GM19351 (cell line): ENCODE measurements at regions not wholly inside any gene's neighbourhood (a gene's known extent, or its start where the extent isn't known, plus 50 kb on each side); places are given as distances from the start of the nearest gene placed in this dataset.
A peak's percentile ranks its signal among the peaks of the same experiment; 100 is the strongest.

Source experiments
- ATAC-seq: cut with Tn5 transposase; IDR thresholded peaks from one replicate; pipeline ENCODE4 v1.9.1; 2021; ENCODE audit warnings: mild to moderate bottlenecking, moderate library complexity; ENCODE audit not compliant: unreplicated experiment

DNA sequence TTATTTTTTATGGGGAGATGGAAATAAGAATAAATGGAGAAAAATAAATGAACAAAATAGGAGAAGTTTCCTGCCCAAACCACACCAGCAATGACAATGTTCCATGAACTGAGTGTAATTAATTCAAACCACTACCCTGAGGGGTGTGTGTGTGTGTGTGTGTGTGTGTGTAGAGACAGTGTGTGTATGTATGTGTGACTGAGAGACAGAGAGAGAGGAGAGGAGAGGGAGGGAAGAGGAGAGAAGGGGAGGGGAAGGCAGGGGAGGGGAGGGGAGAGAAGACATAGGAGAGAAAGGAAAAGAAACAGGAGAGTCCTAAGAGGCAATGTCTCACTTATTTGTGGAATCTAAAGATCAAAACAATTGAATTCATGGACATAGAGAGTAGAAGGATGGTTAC lies 65.0 kb upstream of the POU2AF1 start:
- ATAC-seq = no peak

DNA sequence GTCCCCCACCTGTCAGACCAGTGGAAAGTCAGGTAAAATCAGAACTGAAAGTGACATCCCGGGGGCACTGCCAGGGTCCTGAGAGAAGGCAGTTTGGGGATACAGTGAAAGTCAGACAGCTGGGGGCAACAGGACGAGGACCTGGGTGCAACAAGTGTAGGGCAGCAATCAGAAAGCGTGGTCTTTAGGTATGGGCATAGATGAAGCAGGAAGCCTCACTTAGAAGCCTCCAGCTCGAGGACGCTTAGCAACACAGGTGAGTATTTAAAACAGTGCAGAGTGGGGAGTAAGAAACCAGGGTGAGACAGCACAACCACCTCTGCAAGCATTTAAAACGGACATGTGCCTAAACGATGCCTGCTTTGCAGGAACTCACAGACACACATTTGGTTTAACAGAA lies 64.6 kb upstream of the POU2AF1 start:
- no peak for ATAC-seq

DNA sequence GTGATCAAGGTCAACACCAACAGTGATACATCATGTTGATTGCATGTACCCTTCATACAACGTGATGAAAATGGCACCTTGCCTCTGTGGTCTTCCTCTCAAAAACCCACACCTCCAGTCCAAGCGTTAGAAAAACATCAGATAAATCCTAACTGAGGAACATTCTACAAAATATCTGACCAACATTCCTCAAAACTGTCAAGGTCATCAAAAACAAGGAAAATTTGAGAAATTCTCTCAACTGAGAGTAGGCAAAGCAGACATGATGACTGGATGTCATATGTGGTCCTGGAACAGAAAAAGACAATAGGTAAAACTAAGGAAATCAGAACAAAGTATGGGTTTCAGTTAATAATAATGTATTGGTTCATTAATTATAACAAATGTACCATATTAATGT lies 64.0 kb upstream of the POU2AF1 start:
- no peak for ATAC-seq

DNA sequence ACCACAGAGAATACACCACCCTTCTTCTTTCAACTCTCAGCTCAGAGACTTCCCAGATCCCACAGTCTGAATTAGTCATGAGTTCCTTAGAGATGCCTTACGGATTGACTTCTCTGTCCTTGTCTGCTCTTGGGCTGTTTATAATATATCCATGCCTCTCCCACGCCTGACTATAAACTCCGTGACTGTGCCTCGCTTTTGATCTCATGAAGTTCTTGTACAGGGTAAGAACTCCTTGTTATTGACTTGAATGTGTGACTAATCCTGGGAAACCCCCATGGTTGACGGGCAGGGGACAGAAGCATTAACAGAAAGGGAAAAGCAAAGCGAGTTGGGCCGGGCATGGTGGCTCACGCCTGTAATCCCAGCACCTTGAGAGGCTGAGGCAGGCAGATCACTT lies 62.4 kb upstream of the POU2AF1 start:
- no peak for ATAC-seq

DNA sequence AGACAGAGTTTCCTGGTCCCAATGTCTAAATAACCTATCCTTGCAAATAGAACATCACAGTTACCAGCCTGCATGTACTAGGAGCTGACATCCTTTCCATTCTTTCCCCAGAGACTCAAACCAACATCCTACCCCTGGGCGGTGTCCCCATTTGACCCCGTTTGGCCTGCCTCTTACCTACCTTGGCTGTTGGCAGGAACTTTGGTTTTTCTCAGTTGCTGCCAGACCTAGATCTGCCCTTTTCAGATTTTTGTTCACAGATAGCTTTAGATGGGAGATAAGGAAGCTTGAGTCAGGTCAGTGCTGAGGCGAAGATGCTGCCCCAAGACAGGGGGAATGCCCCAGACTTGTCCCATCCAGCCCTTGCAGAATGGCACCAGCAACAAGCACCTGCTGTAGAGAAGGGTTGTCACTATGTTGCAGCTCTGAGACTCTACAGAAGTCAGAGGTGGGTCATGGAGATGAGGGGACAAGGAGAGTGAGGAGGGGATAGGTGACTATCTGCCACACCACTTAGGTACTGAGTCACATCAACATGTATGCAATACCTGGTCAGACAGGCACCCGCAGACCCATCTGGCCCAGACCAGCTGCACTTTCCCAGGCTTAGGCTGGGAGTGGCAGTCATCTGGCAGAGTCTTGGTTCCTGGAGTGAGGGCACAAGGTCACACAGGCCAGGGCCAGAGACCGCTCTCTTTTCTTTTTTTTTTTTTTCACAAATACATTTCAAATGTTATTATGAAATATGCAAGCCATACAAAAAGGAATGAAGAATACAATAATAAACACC lies 61.5 kb upstream of the POU2AF1 start:
- no peak for ATAC-seq

DNA sequence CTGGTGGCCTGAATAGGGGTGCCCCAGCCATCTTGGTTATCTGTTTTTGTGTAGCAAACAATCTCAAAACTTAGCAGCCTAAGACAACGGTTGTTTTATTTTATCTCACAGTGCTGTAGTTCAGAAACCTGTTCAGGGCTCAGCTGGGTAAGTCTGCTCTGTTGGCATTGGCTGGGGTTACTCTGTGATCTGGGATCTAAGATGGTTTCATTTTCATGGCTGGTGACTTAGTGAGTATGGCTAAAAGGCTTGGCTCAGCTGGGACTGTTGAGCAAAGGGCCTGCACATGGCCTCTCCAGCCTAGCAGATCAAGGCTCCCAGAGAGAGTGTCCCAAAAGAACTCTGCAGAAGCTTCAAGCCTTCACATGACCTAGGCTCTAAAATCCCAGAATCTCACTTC lies 60.8 kb upstream of the POU2AF1 start:
- ATAC-seq = no peak

DNA sequence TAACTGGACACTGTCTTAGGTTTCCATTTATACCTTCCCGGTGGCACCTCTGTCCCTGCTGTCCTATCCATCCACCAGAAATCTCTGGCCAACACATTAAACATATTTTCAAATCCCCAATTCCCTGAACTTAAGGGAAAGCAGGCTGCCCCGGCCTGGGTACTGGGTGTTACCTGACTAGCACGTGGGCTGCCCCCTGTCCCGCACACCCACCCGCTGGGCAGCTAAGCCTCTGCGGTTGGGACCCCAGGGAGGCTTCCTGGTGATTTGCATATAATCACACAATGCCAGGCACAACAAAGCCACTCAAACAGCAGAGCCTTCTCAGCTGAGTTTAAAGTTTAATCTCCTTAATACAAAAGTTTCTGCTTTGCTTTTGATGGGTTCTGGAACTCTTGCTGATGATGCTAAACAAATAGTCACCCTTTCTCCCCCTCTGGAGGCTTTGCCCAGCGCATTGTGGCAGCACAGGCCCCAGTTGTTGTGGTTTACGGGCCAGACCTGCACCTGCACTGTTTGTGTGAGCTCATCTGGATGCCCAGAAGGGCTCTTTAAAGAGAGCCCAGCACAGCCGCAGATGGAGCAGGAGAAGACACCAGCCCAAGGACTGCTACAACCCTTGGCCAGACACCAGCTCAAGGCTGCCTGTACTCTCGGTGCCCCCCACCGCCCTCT lies 59.9 kb upstream of the POU2AF1 start:
- peak; percentile 44 for ATAC-seq

DNA sequence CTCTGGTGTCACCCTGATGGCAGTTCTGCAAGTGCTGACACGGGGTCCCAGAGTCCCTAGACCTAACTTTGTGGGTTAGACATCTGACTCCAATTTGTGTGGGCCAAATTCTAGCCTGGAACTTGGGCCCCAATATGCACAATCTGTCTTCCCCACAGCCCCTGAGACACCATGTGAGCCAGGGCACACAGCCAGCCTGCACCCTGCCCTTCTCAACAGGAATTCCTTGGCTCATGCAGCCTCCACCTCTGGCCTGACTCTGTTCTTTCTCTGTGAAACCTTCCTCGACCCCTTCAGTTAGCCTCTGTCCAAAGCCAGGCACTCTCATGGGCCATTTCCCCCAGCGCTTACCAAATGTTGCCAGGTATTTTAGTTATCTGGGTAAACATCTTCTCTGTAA lies 59.1 kb upstream of the POU2AF1 start:
- ATAC-seq = no peak

DNA sequence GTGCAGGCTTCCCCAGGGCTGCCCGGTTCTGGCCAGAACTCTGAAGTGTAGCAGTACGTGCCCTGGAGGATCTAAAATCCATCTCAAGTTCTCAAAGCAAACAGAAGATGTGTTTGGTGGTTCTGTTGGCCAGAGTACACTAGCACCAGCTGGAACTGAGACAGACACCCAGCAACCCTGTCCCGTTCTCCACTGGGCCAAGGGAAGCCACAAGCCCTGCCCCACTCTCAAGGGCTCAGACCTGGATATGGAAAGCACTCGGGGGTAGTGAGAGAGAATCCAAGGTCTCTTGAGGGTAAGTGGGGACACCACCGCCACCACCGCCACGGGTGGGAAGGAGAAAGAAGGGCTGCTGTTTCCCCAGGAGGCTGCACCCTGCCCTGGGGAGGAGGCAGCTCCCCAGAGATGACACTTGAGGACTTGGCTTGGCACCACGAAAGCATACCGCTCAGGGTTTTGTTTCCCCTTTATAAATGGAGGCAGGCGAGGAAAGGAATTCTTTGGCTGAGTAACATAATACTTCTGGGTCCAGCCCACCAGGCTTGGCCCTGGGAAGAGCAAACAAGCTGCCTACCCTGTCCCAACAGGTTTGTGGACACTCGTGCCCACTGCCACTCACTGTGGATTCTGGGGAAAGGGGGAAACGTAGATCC lies 56.1 kb upstream of the POU2AF1 start:
- ATAC-seq = no peak

DNA sequence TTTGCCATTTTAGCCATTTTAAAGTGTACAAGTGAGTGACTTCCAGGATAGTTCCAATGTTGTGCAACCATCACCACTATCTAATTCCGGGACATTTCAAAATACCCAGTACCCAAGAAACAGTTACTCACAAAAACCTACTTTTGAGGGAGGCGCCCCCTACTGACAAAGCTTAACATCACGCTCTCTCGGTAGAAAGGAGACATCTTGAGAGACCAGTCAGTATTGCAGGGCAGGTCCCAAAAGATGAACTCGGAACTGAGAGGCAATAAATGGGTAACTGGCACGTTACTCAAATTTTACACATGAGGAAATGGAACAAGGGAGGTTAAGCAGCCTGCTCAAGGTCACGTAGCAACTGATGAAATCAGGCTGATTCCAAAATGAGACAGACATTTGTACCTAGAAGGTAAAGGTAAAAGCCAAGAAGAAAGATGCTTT lies 50.0 kb upstream of the POU2AF1 start:
- ATAC-seq = peak; percentile 92
